Neural cell (in vitro differentiated cells): ENCODE measurements at regions not wholly inside any gene's neighbourhood (a gene's known extent, or its start where the extent isn't known, plus 50 kb on each side); places are given as distances from the start of the nearest gene placed in this dataset.

ENCODE experiments used
- H2AFZ ChIP-seq: fragments of 200-600, 300-800 bp; sonication (generic), shearing (Covaris generic); 2 replicates; pipeline ENCODE4 v1.6.0; 2014; ENCODE audit warnings: low read depth, mild to moderate bottlenecking, antibody characterized with exemption, low read length, moderate library complexity
- H3F3A ChIP-seq: fragments of 200-600 bp; shearing (Covaris generic); 2 replicates; pipeline ENCODE4 v1.6.1; 2016; ENCODE audit warnings: mild to moderate bottlenecking, moderate library complexity, mixed read lengths, antibody characterized with exemption, low read length; ENCODE audit not compliant: insufficient read depth, poor library complexity, severe bottlenecking
- H3K27ac ChIP-seq: fragments of 200-600, 300-800 bp; sonication (generic), shearing (Covaris generic); 2 replicates; pipeline ENCODE4 v1.5.1; 2014; ENCODE audit warnings: mild to moderate bottlenecking, low read length, moderate library complexity
- H3K27me3 ChIP-seq: fragments of 300-800, 200-600 bp; sonication (generic), shearing (Covaris generic); 2 replicates; pipeline ENCODE4 v1.6.0; 2014; ENCODE audit warnings: mild to moderate bottlenecking, low read depth, low read length, moderate library complexity; ENCODE audit not compliant: insufficient read depth
- H3K36me3 ChIP-seq: fragments of 300-800, 200-600 bp; sonication (generic), shearing (Covaris generic); 2 replicates; pipeline ENCODE4 v1.5.1; 2014; ENCODE audit warnings: mild to moderate bottlenecking, antibody characterized with exemption, low read length, moderate library complexity; ENCODE audit not compliant: insufficient read depth
- H3K4me2 ChIP-seq: fragments of 300-800, 200-600 bp; sonication (generic), shearing (Covaris generic); 2 replicates; pipeline ENCODE4 v1.6.0; 2014; ENCODE audit warnings: mild to moderate bottlenecking, low read length
- H3K4me3 ChIP-seq: fragments of 300-800, 200-600 bp; sonication (generic), shearing (Covaris generic); 2 replicates; pipeline ENCODE4 v1.5.1; 2014; ENCODE audit warnings: mild to moderate bottlenecking, low read length, moderate library complexity
- H3K79me2 ChIP-seq: fragments of 200-600 bp; shearing (Covaris generic); replicated peaks from 2 replicates; pipeline ENCODE4 v1.6.0; 2014; ENCODE audit warnings: mild to moderate bottlenecking, low read length, moderate library complexity; ENCODE audit not compliant: insufficient read depth
- H3K9ac ChIP-seq: fragments of 300-800, 200-600 bp; sonication (generic), shearing (Covaris generic); 2 replicates; pipeline ENCODE4 v1.6.1; 2016; ENCODE audit warnings: mild to moderate bottlenecking, low read length, mixed read lengths
- H3K9me2 ChIP-seq: fragments of 200-600 bp; shearing (Covaris generic); 2 replicates; pipeline ENCODE4 v1.6.1; 2016; ENCODE audit warnings: mild to moderate bottlenecking, low read length, mixed read lengths; ENCODE audit not compliant: insufficient read depth
- H3K9me3 ChIP-seq: fragments of 200-600, 300-800 bp; sonication (generic), shearing (Covaris generic); 2 replicates; pipeline ENCODE4 v1.6.1; 2016; ENCODE audit warnings: mild to moderate bottlenecking, mixed run types, low read length, moderate library complexity, mixed read lengths
- H4K20me1 ChIP-seq: fragments of 200-600 bp; shearing (Covaris generic); 2 replicates; pipeline ENCODE4 v1.6.1; 2016; ENCODE audit warnings: mild to moderate bottlenecking, mixed run types; ENCODE audit not compliant: insufficient read depth
- EP300 ChIP-seq: fragments of 450-650 bp; conservative IDR thresholded peaks from 2 replicates; pipeline ENCODE4 v1.6.1; 2014; ENCODE audit warnings: antibody characterized with exemption, mild to moderate bottlenecking, moderate library complexity; ENCODE audit not compliant: poor library complexity, severe bottlenecking
- MXI1 ChIP-seq: fragments of 450-650 bp; conservative IDR thresholded peaks from 2 replicates; pipeline ENCODE4 v1.6.1; 2014; ENCODE audit warnings: antibody characterized with exemption, mild to moderate bottlenecking; ENCODE audit not compliant: poor library complexity, severe bottlenecking
- POLR2AphosphoS5 ChIP-seq: IDR thresholded peaks from 2 replicates; pipeline ENCODE4 v1.6.1; 2012
- RAD21 ChIP-seq: fragments of 450-650 bp; conservative IDR thresholded peaks from 2 replicates; pipeline ENCODE4 v1.6.1; 2014; ENCODE audit warnings: antibody characterized with exemption, mild to moderate bottlenecking, moderate library complexity
- SMC3 ChIP-seq: fragments of 450-650 bp; conservative IDR thresholded peaks from 2 replicates; pipeline ENCODE4 v1.6.1; 2014; ENCODE audit warnings: antibody characterized with exemption, mild to moderate bottlenecking, moderate library complexity; ENCODE audit not compliant: poor library complexity
- TAF1 ChIP-seq: IDR thresholded peaks from 2 replicates; pipeline ENCODE4 v1.6.1; 2012; ENCODE audit warnings: low read depth
- TF ChIP-seq, protein P1 (sequence below): fragments of 450-650 bp; IDR thresholded peaks from 2 replicates; pipeline ENCODE4 v1.5.1; 2014; ENCODE audit warnings: antibody characterized with exemption, mild to moderate bottlenecking, moderate library complexity; ENCODE audit not compliant: poor library complexity, severe bottlenecking
- TF ChIP-seq, protein P2 (sequence below): IDR thresholded peaks from 2 replicates; pipeline ENCODE4 v1.6.1; 2012; ENCODE audit warnings: borderline replicate concordance

DNA sequence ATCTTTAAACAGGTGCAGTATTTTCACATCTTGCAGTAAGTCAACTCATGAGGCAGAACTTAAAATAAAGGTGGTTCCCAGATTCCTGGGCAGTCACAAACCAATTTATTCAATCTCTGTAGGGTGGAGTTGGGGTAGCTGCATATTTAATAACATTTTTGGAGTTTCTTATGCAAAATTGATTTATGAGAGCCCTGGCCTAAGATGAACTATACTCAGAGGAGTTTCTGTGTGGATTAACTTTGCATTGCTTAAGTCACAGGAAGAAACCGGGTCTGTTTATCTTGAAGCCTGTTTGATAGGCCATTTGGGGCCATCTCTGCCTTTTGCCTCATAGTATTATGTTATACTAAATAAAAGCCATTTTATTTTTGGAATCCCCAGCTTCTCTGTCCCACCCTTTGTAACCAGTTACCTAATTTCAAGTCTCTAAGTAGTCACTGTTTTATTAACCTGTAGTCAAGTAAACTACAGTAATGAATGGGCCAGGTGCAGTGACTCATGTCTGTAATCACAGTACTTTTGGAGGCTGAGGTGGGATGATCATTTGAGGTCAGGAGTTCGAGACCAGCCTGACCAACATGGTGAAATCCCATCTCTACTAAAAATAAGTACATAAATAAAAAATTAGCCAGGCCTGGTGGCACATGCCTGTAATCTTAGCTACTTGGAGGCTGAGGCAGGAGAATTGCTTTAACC is 104.4 kb upstream of the FAM3C start:
- Histone ChIP-seq H3K4me3 (no peak overlapping the region), H3K27ac (no peak overlapping the region), H3K9me3 (no peaks in the 10 kb centered on the region), H3F3A (no peaks in the 10 kb centered on the region), H3K27me3 (no peaks in the 10 kb centered on the region), H3K36me3 (no peaks in the 10 kb centered on the region), H3K4me2 (no peak overlapping the region), H4K20me1 (no peaks in the 10 kb centered on the region), H3K9me2 (no peaks in the 10 kb centered on the region), H3K79me2 (peaks cover 70% of the 10 kb centered on the region), H2AFZ (no peak overlapping the region), H3K9ac (no peak overlapping the region)
- TF ChIP-seq TAF1 (no peak), RAD21 (no peak), EP300 (no peak), POLR2AphosphoS5 (no peak), MXI1 (no peak), SMC3 (no peak)
- TF ChIP-seq, protein P1, sequence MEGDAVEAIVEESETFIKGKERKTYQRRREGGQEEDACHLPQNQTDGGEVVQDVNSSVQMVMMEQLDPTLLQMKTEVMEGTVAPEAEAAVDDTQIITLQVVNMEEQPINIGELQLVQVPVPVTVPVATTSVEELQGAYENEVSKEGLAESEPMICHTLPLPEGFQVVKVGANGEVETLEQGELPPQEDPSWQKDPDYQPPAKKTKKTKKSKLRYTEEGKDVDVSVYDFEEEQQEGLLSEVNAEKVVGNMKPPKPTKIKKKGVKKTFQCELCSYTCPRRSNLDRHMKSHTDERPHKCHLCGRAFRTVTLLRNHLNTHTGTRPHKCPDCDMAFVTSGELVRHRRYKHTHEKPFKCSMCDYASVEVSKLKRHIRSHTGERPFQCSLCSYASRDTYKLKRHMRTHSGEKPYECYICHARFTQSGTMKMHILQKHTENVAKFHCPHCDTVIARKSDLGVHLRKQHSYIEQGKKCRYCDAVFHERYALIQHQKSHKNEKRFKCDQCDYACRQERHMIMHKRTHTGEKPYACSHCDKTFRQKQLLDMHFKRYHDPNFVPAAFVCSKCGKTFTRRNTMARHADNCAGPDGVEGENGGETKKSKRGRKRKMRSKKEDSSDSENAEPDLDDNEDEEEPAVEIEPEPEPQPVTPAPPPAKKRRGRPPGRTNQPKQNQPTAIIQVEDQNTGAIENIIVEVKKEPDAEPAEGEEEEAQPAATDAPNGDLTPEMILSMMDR, result no peak
- TF ChIP-seq, protein P2, sequence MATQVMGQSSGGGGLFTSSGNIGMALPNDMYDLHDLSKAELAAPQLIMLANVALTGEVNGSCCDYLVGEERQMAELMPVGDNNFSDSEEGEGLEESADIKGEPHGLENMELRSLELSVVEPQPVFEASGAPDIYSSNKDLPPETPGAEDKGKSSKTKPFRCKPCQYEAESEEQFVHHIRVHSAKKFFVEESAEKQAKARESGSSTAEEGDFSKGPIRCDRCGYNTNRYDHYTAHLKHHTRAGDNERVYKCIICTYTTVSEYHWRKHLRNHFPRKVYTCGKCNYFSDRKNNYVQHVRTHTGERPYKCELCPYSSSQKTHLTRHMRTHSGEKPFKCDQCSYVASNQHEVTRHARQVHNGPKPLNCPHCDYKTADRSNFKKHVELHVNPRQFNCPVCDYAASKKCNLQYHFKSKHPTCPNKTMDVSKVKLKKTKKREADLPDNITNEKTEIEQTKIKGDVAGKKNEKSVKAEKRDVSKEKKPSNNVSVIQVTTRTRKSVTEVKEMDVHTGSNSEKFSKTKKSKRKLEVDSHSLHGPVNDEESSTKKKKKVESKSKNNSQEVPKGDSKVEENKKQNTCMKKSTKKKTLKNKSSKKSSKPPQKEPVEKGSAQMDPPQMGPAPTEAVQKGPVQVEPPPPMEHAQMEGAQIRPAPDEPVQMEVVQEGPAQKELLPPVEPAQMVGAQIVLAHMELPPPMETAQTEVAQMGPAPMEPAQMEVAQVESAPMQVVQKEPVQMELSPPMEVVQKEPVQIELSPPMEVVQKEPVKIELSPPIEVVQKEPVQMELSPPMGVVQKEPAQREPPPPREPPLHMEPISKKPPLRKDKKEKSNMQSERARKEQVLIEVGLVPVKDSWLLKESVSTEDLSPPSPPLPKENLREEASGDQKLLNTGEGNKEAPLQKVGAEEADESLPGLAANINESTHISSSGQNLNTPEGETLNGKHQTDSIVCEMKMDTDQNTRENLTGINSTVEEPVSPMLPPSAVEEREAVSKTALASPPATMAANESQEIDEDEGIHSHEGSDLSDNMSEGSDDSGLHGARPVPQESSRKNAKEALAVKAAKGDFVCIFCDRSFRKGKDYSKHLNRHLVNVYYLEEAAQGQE, result no peak

DNA sequence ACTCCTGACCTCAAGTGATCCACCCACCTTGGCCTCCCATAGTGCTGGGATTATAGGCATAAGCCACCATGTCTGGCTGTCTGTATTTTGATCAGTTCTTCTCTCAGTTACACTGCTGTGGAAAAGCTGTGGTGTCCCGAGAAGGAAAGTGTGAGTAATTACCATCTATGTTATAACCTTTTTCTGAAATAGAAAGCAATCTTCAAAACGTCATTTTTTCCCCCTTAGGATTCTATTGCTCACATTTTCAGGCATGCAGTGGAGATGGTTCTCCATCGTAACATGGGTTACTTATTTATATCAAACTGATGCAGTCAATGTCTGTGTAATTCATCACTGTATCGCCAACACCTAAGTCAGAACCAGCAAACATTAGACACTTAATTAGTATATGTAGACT is 103.5 kb upstream of the FAM3C start:
- H3K27ac ChIP-seq, result no peak overlapping the region
- no peak overlapping the region for H2AFZ ChIP-seq
- no peaks in the 10 kb centered on the region for H4K20me1 ChIP-seq
- H3K4me3 ChIP-seq, result no peak overlapping the region
- H3K9me2 ChIP-seq, result no peaks in the 10 kb centered on the region
- H3K4me2 ChIP-seq, result no peak overlapping the region
- no peak overlapping the region for H3K9ac ChIP-seq
- no peaks in the 10 kb centered on the region for H3K36me3 ChIP-seq
- no peaks in the 10 kb centered on the region for H3K9me3 ChIP-seq
- H3K79me2 ChIP-seq, result peaks cover 70% of the 10 kb centered on the region
- no peaks in the 10 kb centered on the region for H3F3A ChIP-seq
- TF ChIP-seq EP300 (no peak), RAD21 (no peak), MXI1 (no peak), SMC3 (no peak), TAF1 (no peak)
- TF ChIP-seq, protein P2, result no peak
- no peaks in the 10 kb centered on the region for H3K27me3 ChIP-seq
